ENCODE measurements at regions not wholly inside any gene's neighbourhood (a gene's known extent, or its start where the extent isn't known, plus 50 kb on each side); places are given as distances from the start of the nearest gene placed in this dataset.

- no peak for DNase-seq
Observed at GRCh38 chr2:611519-611918, 65.7 kb downstream of the TMEM18 start.

- DNase-seq: no peak
Observed at GRCh38 chr2:610491-610890, 66.7 kb downstream of the TMEM18 start.

- no peak for DNase-seq
Observed at GRCh38 chr2:609881-610280, 67.3 kb downstream of the TMEM18 start.

GRCh38 chr2:609449-609848 lies 67.8 kb downstream of the TMEM18 start:
- no peak for DNase-seq

GRCh38 chr2:608711-609110 lies 68.5 kb downstream of the TMEM18 start:
- no peak for DNase-seq

- DNase-seq: no peak
Observed at GRCh38 chr2:608297-608696, 68.9 kb downstream of the TMEM18 start.

- DNase-seq: no peak
Observed at GRCh38 chr2:607709-608108, 69.5 kb downstream of the TMEM18 start.

GRCh38 chr2:607172-607571 lies 70.0 kb downstream of the TMEM18 start:
- DNase-seq: no peak

- DNase-seq: no peak
Observed at GRCh38 chr2:605674-606608, 71.3 kb downstream of the TMEM18 start.

GRCh38 chr2:604854-605524 lies 72.2 kb downstream of the TMEM18 start:
- DNase-seq: no peak

- no peak for DNase-seq
Observed at GRCh38 chr2:604385-604784, 72.8 kb downstream of the TMEM18 start.

- no peak for DNase-seq
Observed at GRCh38 chr2:603869-604268, 73.3 kb downstream of the TMEM18 start.

GRCh38 chr2:603427-603826 lies 73.8 kb downstream of the TMEM18 start:
- no peak for DNase-seq

GRCh38 chr2:602571-603359 lies 74.4 kb downstream of the TMEM18 start:
- DNase-seq: no peak

- no peak for DNase-seq
Observed at GRCh38 chr2:601806-602455, 75.3 kb downstream of the TMEM18 start.

- no peak for DNase-seq
Observed at GRCh38 chr2:601387-601698, 75.9 kb downstream of the TMEM18 start.

GRCh38 chr2:600542-601386 lies 76.4 kb downstream of the TMEM18 start:
- no peak for DNase-seq

GRCh38 chr2:599601-600000 lies 77.6 kb downstream of the TMEM18 start:
- no peak for DNase-seq

- no peak for DNase-seq
Observed at GRCh38 chr2:598058-598802, 79.0 kb downstream of the TMEM18 start.

GRCh38 chr2:595831-596592 lies 81.2 kb downstream of the TMEM18 start:
- no peak for DNase-seq

Data from Kasumi-1 (cell line).